ENCODE measurements at regions not wholly inside any gene's neighbourhood (a gene's known extent, or its start where the extent isn't known, plus 50 kb on each side); places are given as distances from the start of the nearest gene placed in this dataset.
"Not testable (repeated sequence)": the region's sequence is repeated elsewhere in the genome, so short reads cannot be mapped to it uniquely, and the experiment has no call there.

- no peaks in the 10 kb centered on the region for H4K20me1 ChIP-seq (ENCODE audit: insufficient read depth, low read length, poor library complexity, severe bottlenecking)
- H3K9me2 ChIP-seq (replicated peaks; ENCODE audit: low read depth, low read length), result no peaks in the 10 kb centered on the region
- H3K9me3 ChIP-seq (ENCODE audit: insufficient read depth, low read depth, low read length), result no peaks in the 10 kb centered on the region
- H3K4me1 ChIP-seq (ENCODE audit: insufficient read depth, low read length, poor library complexity, severe bottlenecking), result no peaks in the 10 kb centered on the region
- H3F3A ChIP-seq (ENCODE audit: low read depth), result no peaks in the 10 kb centered on the region
- TF ChIP-seq EZH2phosphoT487 (IDR thresholded peaks at IDR 0.05; ENCODE audit: borderline replicate concordance), result no peak
- no peak for TF ChIP-seq CTCF (conservative IDR thresholded peaks at IDR 0.05; ENCODE audit: low read length)
- no peaks in the 10 kb centered on the region for H3K36me3 ChIP-seq (ENCODE audit: insufficient read depth, low read length)
- H3K9ac ChIP-seq (ENCODE audit: low read depth, low read length, poor library complexity, severe bottlenecking), result no peak overlapping the region
- no peak overlapping the region for H2AFZ ChIP-seq (ENCODE audit: low read length)
- no peaks in the 10 kb centered on the region for H3K79me2 ChIP-seq (ENCODE audit: insufficient read depth, low read length)
- no peak overlapping the region for H3K4me3 ChIP-seq (ENCODE audit: low read length, poor library complexity, severe bottlenecking)
- no peak overlapping the region for H3K4me2 ChIP-seq (ENCODE audit: low read depth, low read length, poor library complexity, severe bottlenecking)
- peaks cover 13% of the 10 kb centered on the region for H3K27me3 ChIP-seq (ENCODE audit: insufficient read depth, low read length, poor library complexity, severe bottlenecking)
Observed at GRCh38 chr10:71099731-71100361, 112.5 kb upstream of the UNC5B start.

- no peaks in the 10 kb centered on the region for H3K79me2 ChIP-seq (ENCODE audit: insufficient read depth, low read length)
- no peaks in the 10 kb centered on the region for H3K9me2 ChIP-seq (replicated peaks; ENCODE audit: low read depth, low read length)
- H3K4me3 ChIP-seq (ENCODE audit: low read length, poor library complexity, severe bottlenecking), result no peak overlapping the region
- no peaks in the 10 kb centered on the region for H4K20me1 ChIP-seq (ENCODE audit: insufficient read depth, low read length, poor library complexity, severe bottlenecking)
- H2AFZ ChIP-seq (ENCODE audit: low read length), result no peak overlapping the region
- TF ChIP-seq CTCF (conservative IDR thresholded peaks at IDR 0.05; ENCODE audit: low read length) (no peak), EZH2phosphoT487 (IDR thresholded peaks at IDR 0.05; ENCODE audit: borderline replicate concordance) (no peak)
- no peak overlapping the region for H3K9ac ChIP-seq (ENCODE audit: low read depth, low read length, poor library complexity, severe bottlenecking)
- no peaks in the 10 kb centered on the region for H3F3A ChIP-seq (ENCODE audit: low read depth)
- peaks cover 13% of the 10 kb centered on the region for H3K27me3 ChIP-seq (ENCODE audit: insufficient read depth, low read length, poor library complexity, severe bottlenecking)
- no peaks in the 10 kb centered on the region for H3K9me3 ChIP-seq (ENCODE audit: insufficient read depth, low read depth, low read length)
- no peak overlapping the region for H3K4me2 ChIP-seq (ENCODE audit: low read depth, low read length, poor library complexity, severe bottlenecking)
- H3K4me1 ChIP-seq (ENCODE audit: insufficient read depth, low read length, poor library complexity, severe bottlenecking), result no peaks in the 10 kb centered on the region
- no peaks in the 10 kb centered on the region for H3K36me3 ChIP-seq (ENCODE audit: insufficient read depth, low read length)
Observed at GRCh38 chr10:71103961-71104360, 108.4 kb upstream of the UNC5B start.

GRCh38 chr10:71106151-71106550 is 106.2 kb upstream of the UNC5B start:
- H3F3A ChIP-seq (ENCODE audit: low read depth); H4K20me1 ChIP-seq (ENCODE audit: insufficient read depth, low read length, poor library complexity, severe bottlenecking); H3K9ac ChIP-seq (ENCODE audit: low read depth, low read length, poor library complexity, severe bottlenecking); H3K36me3 ChIP-seq (ENCODE audit: insufficient read depth, low read length); H3K9me2 ChIP-seq (replicated peaks; ENCODE audit: low read depth, low read length); H2AFZ ChIP-seq (ENCODE audit: low read length); H3K4me2 ChIP-seq (ENCODE audit: low read depth, low read length, poor library complexity, severe bottlenecking); H3K9me3 ChIP-seq (ENCODE audit: insufficient read depth, low read depth, low read length); H3K4me1 ChIP-seq (ENCODE audit: insufficient read depth, low read length, poor library complexity, severe bottlenecking); H3K79me2 ChIP-seq (ENCODE audit: insufficient read depth, low read length); H3K4me3 ChIP-seq (ENCODE audit: low read length, poor library complexity, severe bottlenecking): not testable (repeated sequence)
- H3K27me3 ChIP-seq (ENCODE audit: insufficient read depth, low read length, poor library complexity, severe bottlenecking), result peaks cover 13% of the 10 kb centered on the region

GRCh38 chr10:71107117-71107516 is 105.3 kb upstream of the UNC5B start:
- not testable (repeated sequence) for H2AFZ ChIP-seq (ENCODE audit: low read length)

GRCh38 chr10:71108042-71108441 is 104.3 kb upstream of the UNC5B start:
- not testable (repeated sequence) for H3K9ac ChIP-seq (ENCODE audit: low read depth, low read length, poor library complexity, severe bottlenecking); H3K9me3 ChIP-seq (ENCODE audit: insufficient read depth, low read depth, low read length); H3K9me2 ChIP-seq (replicated peaks; ENCODE audit: low read depth, low read length); H4K20me1 ChIP-seq (ENCODE audit: insufficient read depth, low read length, poor library complexity, severe bottlenecking); H2AFZ ChIP-seq (ENCODE audit: low read length); H3F3A ChIP-seq (ENCODE audit: low read depth); H3K79me2 ChIP-seq (ENCODE audit: insufficient read depth, low read length); H3K4me1 ChIP-seq (ENCODE audit: insufficient read depth, low read length, poor library complexity, severe bottlenecking); H3K36me3 ChIP-seq (ENCODE audit: insufficient read depth, low read length); H3K4me3 ChIP-seq (ENCODE audit: low read length, poor library complexity, severe bottlenecking); H3K4me2 ChIP-seq (ENCODE audit: low read depth, low read length, poor library complexity, severe bottlenecking)
- peaks cover 20% of the 10 kb centered on the region for H3K27me3 ChIP-seq (ENCODE audit: insufficient read depth, low read length, poor library complexity, severe bottlenecking)

More at GRCh38 chr10:71107117-71107516, 105.3 kb upstream of the UNC5B start:
- not testable (repeated sequence) for H3K4me3 ChIP-seq (ENCODE audit: low read length, poor library complexity, severe bottlenecking); H3K9me3 ChIP-seq (ENCODE audit: insufficient read depth, low read depth, low read length); H3K9ac ChIP-seq (ENCODE audit: low read depth, low read length, poor library complexity, severe bottlenecking); H3K9me2 ChIP-seq (replicated peaks; ENCODE audit: low read depth, low read length); H4K20me1 ChIP-seq (ENCODE audit: insufficient read depth, low read length, poor library complexity, severe bottlenecking); H3K4me1 ChIP-seq (ENCODE audit: insufficient read depth, low read length, poor library complexity, severe bottlenecking); H3K4me2 ChIP-seq (ENCODE audit: low read depth, low read length, poor library complexity, severe bottlenecking); H3F3A ChIP-seq (ENCODE audit: low read depth); H3K36me3 ChIP-seq (ENCODE audit: insufficient read depth, low read length); H3K79me2 ChIP-seq (ENCODE audit: insufficient read depth, low read length)
- peaks cover 13% of the 10 kb centered on the region for H3K27me3 ChIP-seq (ENCODE audit: insufficient read depth, low read length, poor library complexity, severe bottlenecking)

Measured in Loucy (cell line).